OCI-LY7 (cell line): ENCODE measurements at regions not wholly inside any gene's neighbourhood (a gene's known extent, or its start where the extent isn't known, plus 50 kb on each side); places are given as distances from the start of the nearest gene placed in this dataset.

Source experiments
- BruUV-seq: library from RNA; stranded (reverse); fragments of 400-500 nt; replicated peaks from 2 replicates; lab custom pipeline; 2021; lab: Mats Ljungman, UMichigan
- CTCF ChIA-PET: fragments of 300-600 bp; sonication (Branson Sonifier 250); formaldehyde crosslinking; loops from one replicate; lab custom pipeline; 2022; ENCODE audit warnings: antibody characterized with exemption; ENCODE audit not compliant: unreplicated experiment; lab: Charles Lee
- POLR2A ChIA-PET: fragments of 300-600 bp; sonication (Branson Sonifier 250); formaldehyde crosslinking; loops from one replicate; lab custom pipeline; 2022; ENCODE audit warnings: antibody characterized with exemption; lab: Charles Lee
- DNase-seq: peaks from one replicate; pipeline ENCODE4 v3.0.0-alpha.2; 2015; ENCODE audit warnings: low spot score
- H2AFZ ChIP-seq: fragments of 200-600 bp; sonication (generic), shearing (Covaris generic); 2 replicates; pipeline ENCODE4 v1.6.1; 2014; ENCODE audit warnings: mild to moderate bottlenecking, antibody characterized with exemption, low read length, moderate library complexity
- H3K27ac ChIP-seq: fragments of 200-600 bp; sonication (generic); 2 replicates; pipeline ENCODE4 v1.5.1; 2014; ENCODE audit warnings: mixed run types, low read depth, mild to moderate bottlenecking, moderate library complexity, low read length, inconsistent platforms; ENCODE audit not compliant: poor library complexity, severe bottlenecking
- H3K36me3 ChIP-seq: fragments of 200-600 bp; sonication (generic); 2 replicates; pipeline ENCODE4 v1.6.1; 2014; ENCODE audit warnings: mild to moderate bottlenecking, antibody characterized with exemption, low read length, moderate library complexity, mixed read lengths; ENCODE audit not compliant: insufficient read depth
- H3K4me1 ChIP-seq: fragments of 200-600 bp; sonication (generic); 2 replicates; pipeline ENCODE4 v1.5.1; 2014; ENCODE audit warnings: mild to moderate bottlenecking, low read length; ENCODE audit not compliant: insufficient read depth, poor library complexity, severe bottlenecking
- H3K4me2 ChIP-seq: fragments of 200-600 bp; sonication (generic); 2 replicates; pipeline ENCODE4 v1.6.1; 2014; ENCODE audit warnings: mild to moderate bottlenecking, low read length
- H3K4me3 ChIP-seq: fragments of 200-600 bp; sonication (generic); 2 replicates; pipeline ENCODE4 v1.5.1; 2014; ENCODE audit warnings: mild to moderate bottlenecking, low read depth, low read length; ENCODE audit not compliant: poor library complexity, severe bottlenecking
- H3K79me2 ChIP-seq: fragments of 200-600 bp; sonication (generic); 2 replicates; pipeline ENCODE4 v1.6.1; 2016; ENCODE audit warnings: low read depth, mild to moderate bottlenecking, low read length, moderate library complexity, mixed read lengths; ENCODE audit not compliant: insufficient read depth
- H3K9me2 ChIP-seq: fragments of 200-600 bp; sonication (generic); 2 replicates; pipeline ENCODE4 v1.6.1; 2016; ENCODE audit warnings: mild to moderate bottlenecking, low read length, mixed read lengths; ENCODE audit not compliant: insufficient read depth
- H3K9me3 ChIP-seq: fragments of 200-600 bp; sonication (generic); 2 replicates; pipeline ENCODE4 v1.6.1; 2014; ENCODE audit warnings: mild to moderate bottlenecking, mixed run types, low read length, mixed read lengths
- H4K20me1 ChIP-seq: fragments of 200-600 bp; sonication (generic); 2 replicates; pipeline ENCODE4 v1.6.1; 2014; ENCODE audit warnings: mild to moderate bottlenecking, antibody characterized with exemption, low read length, moderate library complexity, mixed read lengths; ENCODE audit not compliant: insufficient read depth
- CTCF ChIP-seq: fragments of 200-600 bp; sonication (generic); conservative IDR thresholded peaks from 2 replicates; pipeline ENCODE4 v1.5.1; 2014; ENCODE audit warnings: mild to moderate bottlenecking, antibody characterized with exemption, low read length, moderate library complexity, mixed read lengths
- EZH2phosphoT487 ChIP-seq: fragments of 200-600 bp; sonication (generic); IDR thresholded peaks from 2 replicates; pipeline ENCODE4 v1.6.1; 2018; ENCODE audit warnings: low read depth, borderline replicate concordance, mild to moderate bottlenecking, mixed run types, antibody characterized with exemption, low read length, moderate library complexity, mixed read lengths
- intact Hi-C: fragments of 100-400 bp; cut with micrococcal nuclease; formaldehyde crosslinking; loops from one replicate; pipeline ENCODE4 v1.10.0; 2022; ENCODE audit not compliant: unreplicated experiment

- ChIA-PET POLR2A (interaction anchor here (0.8 to 1.1 kb wide), 4 partner anchors 10 to 998 kb away, joined by 3 to 4 read pairs (median 3); partner anchors contain the start of gene DPYD), CTCF (no interaction called here)
- H3K27ac ChIP-seq, result no peak overlapping the region
- no peak overlapping the region for H3K4me2 ChIP-seq
- H3K9me3 ChIP-seq, result no peaks in the 10 kb centered on the region
- H3K4me1 ChIP-seq, result no peaks in the 10 kb centered on the region
- no peaks in the 10 kb centered on the region for H3K79me2 ChIP-seq
- no peaks in the 10 kb centered on the region for H3K36me3 ChIP-seq
- BruUV-seq, result no TSS peak
- H3K4me3 ChIP-seq, result no peak overlapping the region
- no peak for DNase-seq
- no peaks in the 10 kb centered on the region for H4K20me1 ChIP-seq
- TF ChIP-seq CTCF (no peak), EZH2phosphoT487 (no peak)
- H3K9me2 ChIP-seq, result no peaks in the 10 kb centered on the region
- no peak overlapping the region for H2AFZ ChIP-seq
- intact Hi-C loops, result no loop called here
Observed at GRCh38 chr1:98005326-98006010, 84.6 kb upstream of the DPYD start.

- no peak overlapping the region for H3K4me3 ChIP-seq
- no peak overlapping the region for H2AFZ ChIP-seq
- H3K27ac ChIP-seq, result no peak overlapping the region
- no peaks in the 10 kb centered on the region for H3K36me3 ChIP-seq
- H3K79me2 ChIP-seq, result no peaks in the 10 kb centered on the region
- ChIA-PET CTCF (no interaction called here), POLR2A (interaction anchor here (0.7 kb wide), 1 partner anchor 1945 kb away, joined by 4 read pairs; no protein-coding TSS in a partner anchor)
- no peaks in the 10 kb centered on the region for H3K9me2 ChIP-seq
- intact Hi-C loops, result no loop called here
- H3K4me2 ChIP-seq, result no peak overlapping the region
- no peaks in the 10 kb centered on the region for H3K9me3 ChIP-seq
- H3K4me1 ChIP-seq, result no peaks in the 10 kb centered on the region
- no peaks in the 10 kb centered on the region for H4K20me1 ChIP-seq
- TF ChIP-seq CTCF, result no peak
- no peak for TF ChIP-seq EZH2phosphoT487
- BruUV-seq, result no TSS peak
- DNase-seq, result no peak
Observed at GRCh38 chr1:98003442-98003841, 82.6 kb upstream of the DPYD start.

GRCh38 chr1:98002288-98002687, 81.5 kb upstream of the DPYD start:
- Histone ChIP-seq H2AFZ (no peak overlapping the region), H4K20me1 (no peaks in the 10 kb centered on the region), H3K9me3 (no peaks in the 10 kb centered on the region), H3K9me2 (no peaks in the 10 kb centered on the region), H3K4me1 (no peaks in the 10 kb centered on the region), H3K79me2 (no peaks in the 10 kb centered on the region), H3K4me2 (no peak overlapping the region), H3K4me3 (no peak overlapping the region), H3K36me3 (no peaks in the 10 kb centered on the region), H3K27ac (no peak overlapping the region)
- intact Hi-C loops, result no loop called here
- no TSS peak for BruUV-seq
- POLR2A ChIA-PET, result no interaction called here
- no peak for DNase-seq
- CTCF ChIA-PET, result no interaction called here
- no peak for TF ChIP-seq CTCF
- no peak for TF ChIP-seq EZH2phosphoT487
